Islet precursor cell (in vitro differentiated cells): ENCODE measurements at regions not wholly inside any gene's neighbourhood (a gene's known extent, or its start where the extent isn't known, plus 50 kb on each side); places are given as distances from the start of the nearest gene placed in this dataset.
"Not testable (repeated sequence)": the region's sequence is repeated elsewhere in the genome, so short reads cannot be mapped to it uniquely, and the experiment has no call there.

Experiments used
- DNase-seq: peaks from one replicate; pipeline ENCODE4 v3.0.0-alpha.2; 2018

DNA sequence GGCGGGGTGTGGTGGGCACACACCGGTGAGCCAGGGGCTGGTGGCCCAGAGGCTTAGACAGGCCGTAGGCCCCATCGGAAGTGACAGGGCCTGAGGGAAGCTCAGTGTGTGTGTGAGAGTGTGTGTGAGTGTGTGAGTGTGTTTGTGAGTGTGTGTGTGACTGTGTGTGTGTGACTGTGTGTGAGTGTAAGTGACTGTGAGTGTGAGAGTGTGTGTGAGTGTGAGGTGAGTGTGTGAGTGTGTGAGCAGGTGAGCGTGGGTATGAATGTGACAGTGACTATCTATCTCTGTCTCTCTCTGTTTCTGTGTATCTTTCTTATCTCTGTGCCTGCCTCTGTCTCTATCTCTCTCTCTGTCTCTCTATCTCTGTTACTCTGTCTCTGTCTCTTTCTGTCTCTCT, 171.6 kb downstream of the TMEM121 start:
- not testable (repeated sequence) for DNase-seq

DNA sequence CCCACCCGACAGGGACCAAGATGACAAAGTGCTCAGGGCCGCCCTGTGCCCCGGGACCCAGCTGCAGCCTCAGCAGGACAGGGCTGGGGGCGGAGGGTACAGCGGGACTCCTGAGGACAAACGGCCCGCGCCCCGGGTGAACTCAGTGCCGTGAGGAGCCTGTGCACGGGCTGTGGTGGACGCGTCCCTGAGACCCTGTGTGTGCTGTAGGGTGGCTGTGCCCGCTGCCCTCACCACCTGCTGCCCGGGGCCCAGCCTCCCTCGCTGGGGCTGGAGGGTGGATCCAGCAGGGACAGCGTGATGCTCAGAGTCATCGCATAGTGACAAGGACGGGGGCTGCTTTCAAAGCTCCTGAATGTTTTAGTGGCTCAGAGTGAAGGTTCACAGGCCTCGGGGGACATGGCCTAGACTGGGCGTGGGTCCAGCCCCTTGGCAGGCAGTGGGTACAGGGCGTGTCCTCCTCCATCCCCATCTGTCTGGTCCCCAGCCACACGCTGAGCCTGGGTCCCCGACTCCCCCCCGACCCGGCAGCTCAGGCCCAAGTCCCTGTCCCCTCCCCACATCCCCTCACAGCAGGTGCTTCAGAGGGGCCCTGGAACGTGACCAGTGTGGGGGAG, 172.7 kb downstream of the TMEM121 start:
- not testable (repeated sequence) for DNase-seq

DNA sequence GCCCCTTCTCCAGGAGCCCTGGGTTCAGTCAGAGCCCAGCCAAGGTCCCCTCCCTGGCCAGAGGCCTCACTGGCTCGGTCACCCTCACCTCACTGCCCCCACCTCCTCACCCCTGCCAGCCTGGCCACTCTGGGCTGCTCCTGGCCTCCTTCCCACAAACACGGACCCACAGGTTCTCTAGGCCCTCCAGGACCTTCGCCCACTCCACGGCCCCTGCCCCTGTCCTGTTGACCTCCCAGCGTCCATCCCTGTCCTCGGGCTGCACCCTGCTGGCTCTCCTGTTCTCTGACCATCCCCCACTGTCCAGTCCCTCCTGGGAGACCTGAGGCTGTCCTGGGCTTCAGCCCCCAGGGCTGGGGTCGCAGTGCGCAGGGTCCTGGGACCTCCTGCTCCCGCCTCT, 173.3 kb downstream of the TMEM121 start:
- not testable (repeated sequence) for DNase-seq

DNA sequence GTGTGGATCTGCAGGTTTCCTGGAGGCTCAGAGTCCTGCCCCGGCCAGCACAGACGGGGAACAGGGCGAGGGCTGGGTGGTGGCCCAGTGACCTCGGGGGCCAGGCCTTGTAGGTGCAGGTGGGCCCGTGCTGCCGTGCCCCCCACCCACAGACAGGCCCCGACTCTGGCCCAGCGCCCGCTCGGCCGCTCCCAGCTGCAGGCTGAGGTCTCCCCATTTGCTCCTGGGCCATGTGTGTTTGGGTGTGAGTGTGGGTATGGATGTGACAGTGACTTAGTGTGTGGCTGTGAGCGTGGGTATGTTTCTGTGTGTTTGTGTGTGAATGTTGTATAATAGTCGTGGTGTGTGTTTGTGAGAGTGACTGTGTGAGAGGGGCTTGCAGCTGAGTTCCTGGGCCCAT, 173.8 kb downstream of the TMEM121 start:
- not testable (repeated sequence) for DNase-seq

DNA sequence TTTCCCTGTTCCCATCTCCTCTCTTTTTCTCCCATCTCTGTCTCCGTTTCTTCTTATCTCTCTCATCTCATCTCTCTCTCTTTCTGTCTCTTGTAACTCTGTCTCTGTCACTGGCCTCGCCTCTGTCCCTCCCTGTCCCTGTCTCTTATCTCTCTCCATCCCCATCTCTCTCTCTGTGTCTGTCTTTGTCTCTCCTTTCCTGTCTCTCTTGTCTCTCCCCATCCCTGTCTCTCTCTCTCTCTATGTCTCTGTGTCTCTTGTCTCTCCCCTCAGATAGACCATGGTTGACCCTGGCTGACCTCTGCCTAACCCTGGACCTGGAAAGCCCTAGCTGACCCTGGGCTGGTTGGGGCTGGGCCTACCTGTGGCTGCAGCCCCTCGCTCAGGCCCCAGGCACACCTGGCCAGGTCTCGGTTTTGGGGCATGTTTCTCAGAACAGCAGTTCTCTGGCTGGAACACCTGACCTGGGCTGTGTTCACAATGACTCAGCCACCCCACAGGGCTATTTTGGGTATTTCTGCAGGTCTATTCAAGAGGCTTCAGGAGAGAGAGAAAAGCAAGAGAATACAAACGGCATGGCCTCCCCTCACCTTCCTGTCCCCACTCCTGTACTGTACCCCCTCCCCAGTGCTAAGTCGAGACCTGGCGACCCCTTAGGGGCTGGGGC, 174.4 kb downstream of the TMEM121 start:
- no peak for DNase-seq

DNA sequence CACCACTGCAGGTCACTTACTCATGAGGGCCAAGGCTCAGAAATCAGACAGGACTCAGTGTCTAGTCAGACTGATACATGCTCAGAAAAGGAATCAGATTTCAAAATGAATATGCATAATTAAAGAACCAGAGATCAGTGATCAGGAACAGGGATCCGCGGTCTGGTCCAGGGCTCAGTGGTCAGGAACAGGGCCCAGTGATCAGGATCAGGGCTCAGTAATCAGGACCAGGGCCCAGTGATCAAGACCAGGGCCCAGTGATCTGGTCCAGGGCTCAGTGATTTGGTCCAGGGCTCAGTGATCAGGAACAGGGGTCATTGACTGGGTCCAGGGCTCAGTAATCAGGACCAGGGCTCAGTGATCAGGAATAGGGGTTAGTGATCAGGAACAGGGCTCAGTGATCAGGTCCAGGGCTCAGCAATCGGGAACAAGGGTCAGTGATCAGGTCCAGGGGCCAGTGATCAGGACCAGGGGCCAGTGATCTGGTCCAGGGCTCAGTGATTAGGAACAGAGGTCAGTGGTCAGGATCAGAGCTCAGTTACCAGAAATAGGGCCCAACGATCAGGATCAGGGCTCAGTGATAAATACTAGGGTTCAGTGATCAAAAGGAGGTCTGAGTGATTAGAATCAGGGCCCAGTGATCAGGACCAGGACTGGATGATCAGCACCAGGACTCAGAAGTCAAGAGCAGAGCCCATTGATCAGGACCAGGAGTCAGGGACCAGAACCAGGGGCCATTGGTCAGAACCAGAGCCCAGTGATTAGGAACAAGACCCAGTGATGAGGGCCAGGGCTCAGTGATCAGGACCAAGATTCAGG, 175.3 kb downstream of the TMEM121 start:
- no peak for DNase-seq

DNA sequence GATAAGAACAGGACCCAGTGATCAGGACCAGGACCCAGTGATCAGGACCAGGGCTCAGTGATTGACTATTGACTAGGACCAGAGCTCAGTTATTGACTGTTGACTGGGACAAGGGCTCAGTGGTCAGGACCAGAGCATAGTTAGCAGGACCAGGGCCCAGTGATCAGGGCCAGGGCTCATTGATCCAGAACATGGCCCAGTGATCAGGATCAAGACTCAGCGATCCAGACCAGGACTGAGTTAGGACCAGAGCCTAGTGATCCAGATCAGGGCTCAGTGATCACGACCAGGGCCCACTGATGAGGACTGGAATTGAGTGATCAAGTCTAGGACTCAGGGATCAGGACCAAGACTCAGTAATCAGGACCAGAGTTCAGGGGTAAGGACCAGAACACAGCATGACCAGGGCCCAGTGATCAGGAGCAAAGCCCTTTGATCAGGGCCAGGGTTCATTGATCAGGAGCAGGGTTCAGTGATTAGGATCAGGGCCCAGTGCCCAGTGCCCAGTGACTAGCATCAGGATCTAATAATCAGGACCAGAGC, 176.0 kb downstream of the TMEM121 start:
- no peak for DNase-seq

DNA sequence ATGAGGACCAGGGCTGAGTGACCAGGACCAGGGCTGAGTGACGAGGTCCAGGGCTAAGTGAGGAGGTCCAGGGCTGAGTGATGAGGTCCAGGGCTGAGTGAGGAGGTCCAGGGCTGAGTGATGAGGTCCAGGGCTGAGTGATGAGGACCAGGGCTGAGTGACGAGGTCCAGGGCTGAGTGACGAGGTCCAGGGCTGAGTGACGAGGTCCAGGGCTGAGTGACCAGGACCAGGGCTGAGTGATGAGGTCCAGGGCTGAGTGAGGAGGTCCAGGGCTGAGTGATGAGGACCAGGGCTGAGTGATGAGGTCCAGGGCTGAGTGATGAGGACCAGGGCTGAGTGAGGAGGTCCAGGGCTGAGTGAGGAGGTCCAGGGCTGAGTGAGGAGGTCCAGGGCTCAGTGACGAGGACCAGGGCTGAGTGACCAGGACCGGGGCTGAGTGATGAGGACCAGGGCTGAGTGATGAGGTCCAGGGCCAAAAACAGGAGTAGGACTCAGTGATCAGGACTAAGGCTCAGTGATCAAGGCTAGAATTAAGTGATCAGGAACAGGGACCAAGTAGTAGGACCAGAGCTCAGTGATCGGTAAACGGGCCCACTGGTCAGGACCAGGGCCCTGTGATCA, 176.8 kb downstream of the TMEM121 start:
- peak; percentile 4 for DNase-seq

DNA sequence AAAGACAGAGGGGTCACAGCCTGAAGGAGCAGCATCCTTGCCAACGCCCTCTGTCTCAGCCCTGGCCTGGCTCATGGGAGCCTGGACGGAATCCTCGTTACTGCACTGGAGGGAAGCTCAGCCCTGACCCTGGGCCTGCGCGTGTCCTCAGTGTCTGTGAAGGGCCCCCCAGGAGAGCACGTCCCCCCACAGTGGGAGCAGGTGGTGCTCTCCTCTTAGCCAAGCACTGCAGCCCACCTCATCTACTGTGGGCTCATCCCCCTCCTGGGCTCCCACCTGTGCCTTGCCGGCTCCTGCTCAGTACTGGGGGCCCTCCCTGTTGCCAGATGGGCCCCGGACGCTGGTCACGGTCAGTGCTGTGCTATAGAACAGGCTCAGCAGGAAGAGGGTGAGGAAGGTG, 177.7 kb downstream of the TMEM121 start:
- peak; percentile 4 for DNase-seq

DNA sequence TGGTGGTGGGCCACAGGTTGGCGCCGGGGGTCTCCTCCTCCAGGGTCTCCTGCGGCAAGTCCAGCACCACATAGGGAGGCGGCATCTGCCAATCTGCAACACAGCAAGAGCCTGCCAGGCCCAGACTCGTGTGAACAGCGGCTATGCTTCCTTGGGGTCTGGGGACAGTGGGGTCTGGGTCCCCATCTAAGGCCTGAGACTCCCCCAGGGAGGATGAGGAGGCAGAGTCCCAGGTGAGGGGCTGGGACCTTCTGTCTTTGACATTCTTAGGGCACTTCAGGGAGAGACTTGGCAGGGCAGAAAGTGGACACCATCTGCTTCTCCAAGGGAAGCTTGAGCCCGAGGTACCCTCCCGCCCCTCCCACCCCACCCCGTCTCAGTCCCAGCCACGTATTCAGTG, 178.1 kb downstream of the TMEM121 start:
- DNase-seq: peak; percentile 3

DNA sequence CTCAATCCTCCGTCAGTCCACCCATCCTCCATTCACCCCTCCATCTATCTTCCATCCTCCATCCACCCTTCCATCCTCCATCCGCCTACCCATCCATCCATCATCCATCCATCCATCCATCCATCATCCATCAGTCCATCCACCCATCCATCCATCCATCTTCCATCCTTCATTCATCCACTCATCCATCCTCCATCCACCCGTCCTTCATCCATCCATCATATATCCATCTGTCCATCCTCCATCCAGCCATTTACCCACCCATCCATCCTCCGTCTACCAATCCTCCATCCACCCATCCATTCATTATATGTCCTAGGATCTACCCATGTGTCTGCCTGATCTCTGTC, 179.1 kb downstream of the TMEM121 start:
- not testable (repeated sequence) for DNase-seq

DNA sequence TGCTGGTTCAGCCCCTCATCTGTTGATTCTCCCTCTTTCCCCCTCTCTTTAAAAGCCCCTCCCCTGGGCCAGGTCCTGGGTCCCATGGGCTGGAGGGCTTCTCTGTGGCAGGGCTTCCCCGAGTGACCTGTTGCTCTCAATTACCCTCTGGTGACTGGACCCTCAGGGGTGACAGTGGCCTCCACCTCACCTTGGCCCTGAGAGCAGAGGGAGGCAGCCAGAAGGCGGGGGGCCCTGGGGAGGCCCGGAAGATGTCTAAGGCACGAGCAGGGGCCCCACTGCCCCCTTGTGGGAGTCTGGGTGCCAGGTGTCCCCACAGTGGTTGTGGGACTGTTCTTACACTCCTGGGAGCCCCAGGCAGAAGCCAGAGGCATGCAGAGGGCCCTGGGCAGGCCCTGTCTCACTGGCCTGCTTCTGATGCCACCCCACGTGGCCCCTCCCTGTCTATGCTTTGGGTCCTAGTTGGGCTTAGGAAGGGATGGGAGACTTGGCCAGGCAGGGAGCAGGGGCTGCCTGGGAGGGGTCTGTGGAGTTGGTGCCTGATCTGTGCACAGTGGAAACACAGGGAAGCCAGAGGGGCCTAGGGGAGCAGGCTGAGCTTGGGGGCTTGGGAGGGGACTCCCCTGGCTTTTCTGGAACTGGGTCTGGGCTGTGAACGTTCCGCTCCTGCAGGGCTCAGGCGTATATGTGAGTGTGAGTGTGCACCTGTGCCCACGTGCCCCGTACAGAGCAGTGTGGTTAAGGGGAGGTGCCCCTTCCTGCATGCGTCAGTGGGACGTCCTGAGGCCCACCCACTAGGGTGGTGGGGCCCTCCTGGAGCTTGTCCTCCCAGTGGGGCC, 179.7 kb downstream of the TMEM121 start:
- peak; percentile 29 for DNase-seq

DNA sequence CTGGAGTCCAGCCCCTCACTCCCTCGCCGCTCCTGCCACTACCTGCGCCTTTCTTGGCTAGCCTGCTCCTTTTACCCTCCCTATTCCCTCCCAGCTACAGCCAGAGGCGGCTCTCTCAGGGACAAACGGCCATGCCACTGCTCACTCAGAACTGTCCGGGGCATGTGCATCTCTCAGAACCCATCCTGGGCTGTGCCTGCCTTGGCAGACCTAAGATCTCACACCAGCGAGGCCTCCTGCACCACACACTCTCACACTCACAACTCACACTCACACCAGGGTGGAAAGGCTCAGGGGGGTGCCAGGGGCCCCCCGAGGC, 180.3 kb downstream of the TMEM121 start:
- peak; percentile 10 for DNase-seq

DNA sequence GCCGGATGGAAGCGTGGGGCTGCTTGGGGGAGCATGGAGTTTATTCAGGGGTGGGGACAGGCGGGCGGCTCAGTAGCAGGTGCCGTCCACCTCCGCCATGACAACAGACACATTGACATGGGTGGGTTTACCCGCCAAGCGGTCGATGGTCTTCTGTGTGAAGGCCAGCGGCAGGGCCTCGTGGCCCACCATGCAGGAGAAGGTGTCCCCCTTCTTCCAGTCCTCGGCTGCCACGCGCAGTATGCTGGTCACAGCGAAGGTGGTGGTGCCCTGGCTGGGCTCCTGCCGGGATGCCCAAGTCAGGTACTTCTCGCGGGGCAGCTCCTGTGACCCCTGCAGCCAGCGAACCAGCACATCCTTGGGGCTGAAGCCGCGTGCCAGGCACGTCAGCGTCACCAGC, 180.7 kb downstream of the TMEM121 start:
- peak; percentile 44 for DNase-seq

DNA sequence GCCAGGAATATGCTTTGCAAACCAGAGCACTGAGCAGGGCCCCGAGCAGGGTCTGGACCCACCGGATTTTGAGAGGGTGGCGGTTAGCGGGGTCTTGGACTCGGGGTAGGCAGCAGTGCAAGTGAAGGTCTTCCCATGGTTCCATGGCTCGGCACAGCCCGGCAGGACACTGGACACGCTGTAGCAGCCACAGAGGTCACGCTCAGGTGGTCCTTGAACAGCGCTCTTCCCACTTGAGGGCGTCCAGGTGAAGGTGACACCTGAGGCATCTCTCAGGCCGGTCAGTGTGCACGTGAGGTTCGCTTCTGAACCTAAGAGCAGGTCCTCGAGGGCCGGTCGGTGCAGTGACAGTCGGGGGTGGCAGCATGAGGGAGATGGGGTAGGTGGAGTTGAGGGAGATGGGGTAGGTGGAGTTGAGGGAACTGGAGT, 181.4 kb downstream of the TMEM121 start:
- peak; percentile 10 for DNase-seq

DNA sequence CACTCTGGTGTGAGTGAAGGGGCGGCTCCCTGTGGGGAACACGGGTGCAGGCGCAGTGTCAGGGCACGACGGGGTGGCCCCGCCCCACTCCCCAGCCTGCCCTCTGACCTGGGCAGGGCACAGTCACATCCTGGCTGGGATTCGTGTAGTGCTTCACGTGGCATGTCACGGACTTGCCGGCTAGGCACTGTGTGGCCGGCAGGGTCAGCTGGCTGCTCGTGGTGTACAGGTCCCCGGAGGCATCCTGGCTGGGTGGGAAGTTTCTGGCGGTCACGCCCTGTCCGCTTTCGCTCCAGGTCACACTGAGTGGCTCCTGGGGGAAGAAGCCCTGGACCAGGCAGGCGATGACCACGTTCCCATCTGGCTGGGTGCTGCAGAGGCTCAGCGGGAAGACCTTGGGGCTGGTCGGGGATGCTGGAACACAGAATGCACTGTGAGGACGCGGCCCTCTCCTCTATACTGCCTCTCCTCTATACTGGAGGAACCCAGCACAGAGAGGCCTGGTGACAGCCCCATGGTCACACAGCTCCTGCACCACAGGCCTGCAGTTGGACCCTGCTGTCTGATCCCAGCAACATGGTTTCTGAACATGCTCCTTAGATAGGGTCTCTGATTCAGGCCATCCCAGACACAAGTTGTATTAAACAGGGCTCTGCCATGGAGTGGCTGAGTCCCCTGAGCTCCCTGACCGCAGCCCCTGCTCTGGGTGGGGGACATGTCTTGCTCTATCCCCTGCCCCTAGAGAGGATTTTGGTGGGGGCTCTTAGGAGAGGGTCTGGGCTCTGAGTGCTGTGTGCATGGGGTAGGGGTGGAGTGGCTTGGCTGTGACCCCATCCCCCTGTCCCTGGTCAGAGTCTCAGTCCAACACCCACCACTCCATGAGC, 182.1 kb downstream of the TMEM121 start:
- peak; percentile 29 for DNase-seq

DNA sequence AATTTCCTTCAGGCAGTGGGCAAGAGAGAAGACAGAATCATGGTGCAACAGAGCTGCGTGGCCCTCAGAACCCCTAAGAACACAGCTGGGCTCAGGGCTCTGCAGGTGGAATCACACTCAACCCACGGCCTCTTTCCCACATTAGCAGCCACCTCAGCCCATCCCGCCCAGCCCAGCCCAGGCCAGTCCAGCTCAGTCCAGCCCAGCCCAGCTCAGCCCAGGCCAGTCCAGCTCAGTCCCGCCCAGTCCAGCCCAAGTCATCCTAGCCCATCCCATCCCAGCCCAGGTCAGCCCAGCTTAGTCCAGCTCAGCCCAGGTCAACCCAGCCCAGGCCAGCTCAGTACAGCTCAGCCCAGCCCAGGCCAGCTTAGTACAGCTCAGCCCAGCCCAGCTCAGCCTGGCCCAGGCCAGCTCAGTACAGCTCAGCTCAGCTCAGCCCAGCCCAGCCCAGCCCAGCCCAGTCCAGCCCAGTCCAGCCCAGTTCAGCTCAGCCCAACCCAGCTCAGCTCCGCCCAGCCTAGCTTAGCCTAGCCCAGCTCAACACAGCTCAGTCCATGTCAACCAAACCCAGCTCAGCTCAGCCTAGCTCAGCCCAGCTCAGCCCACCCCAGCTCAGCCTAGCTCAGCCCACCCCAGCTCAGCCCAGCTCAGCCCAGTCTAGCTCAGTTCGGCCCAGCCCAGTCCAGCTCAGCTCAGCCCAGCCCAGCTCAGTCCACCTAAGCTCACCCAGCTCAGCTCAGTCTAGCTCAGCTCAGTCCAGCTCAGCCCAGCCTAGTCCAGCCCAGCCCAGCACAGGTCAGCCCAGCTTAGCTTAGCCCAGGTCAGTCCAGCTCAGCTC, 183.1 kb downstream of the TMEM121 start:
- DNase-seq: peak; percentile 41

DNA sequence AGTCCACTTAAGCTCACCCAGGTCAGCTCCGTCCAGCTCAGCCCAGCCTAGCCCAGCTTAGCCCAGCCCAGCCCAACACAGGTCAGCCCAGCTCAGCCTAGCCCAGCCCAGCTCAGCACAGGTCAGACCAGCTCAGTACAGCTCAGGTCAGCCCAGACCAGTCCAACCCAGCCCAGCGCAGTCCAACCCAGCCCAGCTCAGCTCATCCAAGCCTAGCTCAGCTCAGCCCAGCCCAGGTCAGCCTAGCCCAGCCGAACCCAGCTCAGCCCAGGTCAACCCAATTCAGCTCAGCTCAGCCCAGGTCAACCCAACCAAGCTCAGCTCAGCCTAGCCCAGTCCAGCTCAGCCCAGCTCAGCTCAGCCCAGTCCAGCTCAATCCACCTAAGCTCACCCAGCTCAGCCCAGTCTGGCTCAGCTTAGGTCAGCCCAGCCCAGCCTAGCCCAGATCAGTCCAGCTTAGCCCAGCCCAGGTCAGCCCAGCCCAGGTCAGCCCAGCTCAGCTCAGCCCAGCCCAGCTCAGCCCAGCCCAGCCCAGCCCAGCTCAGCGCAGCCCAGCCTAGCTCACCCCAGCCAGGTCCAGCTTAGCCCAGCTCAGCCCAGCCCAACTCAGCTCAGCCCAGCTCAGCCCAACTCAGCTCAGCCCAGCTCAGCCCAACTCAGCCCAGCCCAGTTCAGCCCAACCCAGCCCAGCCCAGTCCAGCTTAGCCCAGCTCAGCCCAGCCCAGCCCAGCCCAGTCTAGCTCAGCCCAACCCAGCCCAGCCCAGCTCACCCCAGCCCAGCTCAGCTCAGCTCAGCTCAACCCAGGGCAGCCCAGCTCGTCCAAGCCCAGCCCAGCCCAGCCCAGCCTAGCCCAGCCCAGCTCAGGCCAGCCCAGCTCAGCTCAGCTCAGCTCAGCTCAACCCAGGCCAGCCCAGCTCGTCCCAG, 184.0 kb downstream of the TMEM121 start:
- DNase-seq: peak; percentile 40

DNA sequence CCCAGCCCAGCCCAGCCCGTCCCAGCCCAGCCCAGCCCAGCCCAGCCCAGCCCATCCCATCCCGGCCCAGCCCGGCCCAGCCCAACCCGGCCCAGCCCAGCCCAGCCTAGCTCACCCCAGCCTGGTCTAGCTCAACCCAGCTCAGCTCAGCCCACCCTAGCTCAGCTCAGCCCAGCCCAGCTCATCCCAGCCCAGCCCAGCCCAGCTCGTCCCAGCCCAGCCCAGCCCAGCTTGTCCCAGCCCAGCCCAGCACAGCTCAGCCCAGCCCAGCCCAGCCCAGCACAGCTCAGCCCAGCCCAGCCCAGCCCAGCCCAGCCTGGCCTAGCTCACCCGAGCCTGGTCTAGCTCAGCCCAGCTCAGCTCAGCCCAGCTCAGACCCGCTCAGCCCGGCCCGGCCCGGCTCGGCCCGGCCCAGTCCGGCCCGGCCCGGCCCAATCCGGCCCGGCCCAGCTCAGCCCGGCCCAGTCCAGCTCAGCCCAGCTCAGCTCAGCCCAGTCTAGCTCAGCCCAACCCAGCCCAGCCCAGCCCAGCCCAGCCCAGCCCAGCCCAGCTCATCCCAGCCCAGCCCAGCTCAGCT, 184.7 kb downstream of the TMEM121 start:
- peak; percentile 26 for DNase-seq
